ENCODE measurements at regions not wholly inside any gene's neighbourhood (a gene's known extent, or its start where the extent isn't known, plus 50 kb on each side); places are given as distances from the start of the nearest gene placed in this dataset.

GRCh38 chr16:79393564-79393963 is 207.0 kb downstream of the MAF start:
- H3K9me2 ChIP-seq (ENCODE audit: insufficient read depth, low read length): no peaks in the 10 kb centered on the region
- H3K27ac ChIP-seq (ENCODE audit: low read length): no peak overlapping the region
- no peak overlapping the region for H2AFZ ChIP-seq (ENCODE audit: low read depth, low read length)
- H3K4me2 ChIP-seq (ENCODE audit: low read length): no peak overlapping the region
- no peaks in the 10 kb centered on the region for H3F3A ChIP-seq (ENCODE audit: insufficient read depth, low read length, poor library complexity, severe bottlenecking)
- H3K4me3 ChIP-seq (ENCODE audit: low read length): no peak overlapping the region
- H3K9ac ChIP-seq (ENCODE audit: low read length): no peak overlapping the region
- no peaks in the 10 kb centered on the region for H3K79me2 ChIP-seq (replicated peaks; ENCODE audit: insufficient read depth, low read length)
- no peaks in the 10 kb centered on the region for H3K9me3 ChIP-seq (ENCODE audit: low read length)
- no peaks in the 10 kb centered on the region for H3K36me3 ChIP-seq (ENCODE audit: insufficient read depth, low read length)
- no peak for TF ChIP-seq MXI1 (conservative IDR thresholded peaks at IDR 0.05; ENCODE audit: poor library complexity, severe bottlenecking)
- TF ChIP-seq SMC3 (conservative IDR thresholded peaks at IDR 0.05; ENCODE audit: poor library complexity): no peak
- TF ChIP-seq RAD21 (conservative IDR thresholded peaks at IDR 0.05): no peak
- TF ChIP-seq, protein P1, sequence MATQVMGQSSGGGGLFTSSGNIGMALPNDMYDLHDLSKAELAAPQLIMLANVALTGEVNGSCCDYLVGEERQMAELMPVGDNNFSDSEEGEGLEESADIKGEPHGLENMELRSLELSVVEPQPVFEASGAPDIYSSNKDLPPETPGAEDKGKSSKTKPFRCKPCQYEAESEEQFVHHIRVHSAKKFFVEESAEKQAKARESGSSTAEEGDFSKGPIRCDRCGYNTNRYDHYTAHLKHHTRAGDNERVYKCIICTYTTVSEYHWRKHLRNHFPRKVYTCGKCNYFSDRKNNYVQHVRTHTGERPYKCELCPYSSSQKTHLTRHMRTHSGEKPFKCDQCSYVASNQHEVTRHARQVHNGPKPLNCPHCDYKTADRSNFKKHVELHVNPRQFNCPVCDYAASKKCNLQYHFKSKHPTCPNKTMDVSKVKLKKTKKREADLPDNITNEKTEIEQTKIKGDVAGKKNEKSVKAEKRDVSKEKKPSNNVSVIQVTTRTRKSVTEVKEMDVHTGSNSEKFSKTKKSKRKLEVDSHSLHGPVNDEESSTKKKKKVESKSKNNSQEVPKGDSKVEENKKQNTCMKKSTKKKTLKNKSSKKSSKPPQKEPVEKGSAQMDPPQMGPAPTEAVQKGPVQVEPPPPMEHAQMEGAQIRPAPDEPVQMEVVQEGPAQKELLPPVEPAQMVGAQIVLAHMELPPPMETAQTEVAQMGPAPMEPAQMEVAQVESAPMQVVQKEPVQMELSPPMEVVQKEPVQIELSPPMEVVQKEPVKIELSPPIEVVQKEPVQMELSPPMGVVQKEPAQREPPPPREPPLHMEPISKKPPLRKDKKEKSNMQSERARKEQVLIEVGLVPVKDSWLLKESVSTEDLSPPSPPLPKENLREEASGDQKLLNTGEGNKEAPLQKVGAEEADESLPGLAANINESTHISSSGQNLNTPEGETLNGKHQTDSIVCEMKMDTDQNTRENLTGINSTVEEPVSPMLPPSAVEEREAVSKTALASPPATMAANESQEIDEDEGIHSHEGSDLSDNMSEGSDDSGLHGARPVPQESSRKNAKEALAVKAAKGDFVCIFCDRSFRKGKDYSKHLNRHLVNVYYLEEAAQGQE (IDR thresholded peaks at IDR 0.05; ENCODE audit: borderline replicate concordance): no peak
- no peak for TF ChIP-seq CTCF (IDR thresholded peaks at IDR 0.05; ENCODE audit: poor library complexity, severe bottlenecking)
- TF ChIP-seq TAF1 (IDR thresholded peaks at IDR 0.05; ENCODE audit: low read depth): no peak
- no peak for TF ChIP-seq POLR2AphosphoS5 (IDR thresholded peaks at IDR 0.05)
- no peak for TF ChIP-seq EZH2 (IDR thresholded peaks at IDR 0.05; ENCODE audit: borderline replicate concordance, insufficient read depth, low read length, poor library complexity, severe bottlenecking)
- no peaks in the 10 kb centered on the region for H3K27me3 ChIP-seq (ENCODE audit: insufficient read depth, low read depth, low read length)
- H4K20me1 ChIP-seq (ENCODE audit: insufficient read depth): no peaks in the 10 kb centered on the region

DNA sequence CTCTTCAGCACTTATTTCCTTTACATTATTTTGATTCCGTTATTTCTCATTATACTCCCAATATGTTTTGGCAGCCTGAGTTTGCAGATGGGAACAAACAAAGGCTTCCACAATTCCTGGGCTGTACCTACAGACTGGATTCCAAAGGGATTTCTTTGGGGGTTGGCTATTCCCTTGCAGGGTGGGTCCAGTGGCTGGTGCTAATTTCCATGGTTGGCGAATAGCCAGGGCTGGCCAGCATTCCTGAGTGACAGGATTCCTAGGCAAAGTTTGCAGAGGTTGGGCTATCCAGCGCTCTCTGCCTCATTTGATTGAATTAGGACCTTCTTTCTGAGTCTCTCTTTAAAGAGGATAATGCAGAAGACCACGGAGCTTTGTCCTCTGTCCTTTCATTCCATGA is 207.4 kb downstream of the MAF start:
- Histone ChIP-seq H3K4me2 (ENCODE audit: low read length) (no peak overlapping the region), H3K4me3 (ENCODE audit: low read length) (no peak overlapping the region), H3K79me2 (replicated peaks; ENCODE audit: insufficient read depth, low read length) (no peaks in the 10 kb centered on the region), H2AFZ (ENCODE audit: low read depth, low read length) (no peak overlapping the region), H3K9me3 (ENCODE audit: low read length) (no peaks in the 10 kb centered on the region), H3F3A (ENCODE audit: insufficient read depth, low read length, poor library complexity, severe bottlenecking) (no peaks in the 10 kb centered on the region), H3K9ac (ENCODE audit: low read length) (no peak overlapping the region), H3K36me3 (ENCODE audit: insufficient read depth, low read length) (no peaks in the 10 kb centered on the region), H4K20me1 (ENCODE audit: insufficient read depth) (no peaks in the 10 kb centered on the region), H3K27me3 (ENCODE audit: insufficient read depth, low read depth, low read length) (no peaks in the 10 kb centered on the region), H3K9me2 (ENCODE audit: insufficient read depth, low read length) (no peaks in the 10 kb centered on the region), H3K27ac (ENCODE audit: low read length) (no peak overlapping the region)
- no peak for TF ChIP-seq MXI1 (conservative IDR thresholded peaks at IDR 0.05; ENCODE audit: poor library complexity, severe bottlenecking)
- no peak for TF ChIP-seq CTCF (IDR thresholded peaks at IDR 0.05; ENCODE audit: poor library complexity, severe bottlenecking)
- TF ChIP-seq POLR2AphosphoS5 (IDR thresholded peaks at IDR 0.05): no peak
- TF ChIP-seq, protein P1 (IDR thresholded peaks at IDR 0.05; ENCODE audit: borderline replicate concordance): no peak
- no peak for TF ChIP-seq TAF1 (IDR thresholded peaks at IDR 0.05; ENCODE audit: low read depth)
- no peak for TF ChIP-seq EZH2 (IDR thresholded peaks at IDR 0.05; ENCODE audit: borderline replicate concordance, insufficient read depth, low read length, poor library complexity, severe bottlenecking)
- TF ChIP-seq SMC3 (conservative IDR thresholded peaks at IDR 0.05; ENCODE audit: poor library complexity): no peak
- no peak for TF ChIP-seq RAD21 (conservative IDR thresholded peaks at IDR 0.05)
- no peak for TF ChIP-seq EP300 (conservative IDR thresholded peaks at IDR 0.05; ENCODE audit: poor library complexity, severe bottlenecking)

Data from neural cell (in vitro differentiated cells).